Stimulated activated CD4-positive, alpha-beta T cell treated with anti-CD3 and anti-CD28 coated beads, TNF-alpha, amount 100 ng/mL, for 1 hour (primary cell): ENCODE measurements at regions not wholly inside any gene's neighbourhood (a gene's known extent, or its start where the extent isn't known, plus 50 kb on each side); places are given as distances from the start of the nearest gene placed in this dataset.
"Not testable (repeated sequence)": the region's sequence is repeated elsewhere in the genome, so short reads cannot be mapped to it uniquely, and the experiment has no call there.

Source experiments
- DNase-seq, 3 donors: peaks; one replicate each; pipeline ENCODE4 v3.0.0-alpha.2; 2020; ENCODE audit warnings: low read depth in 3 of 3, low spot score in 1 of 3

- no peak for DNase-seq
Measured at GRCh38 chr5:18765304-18765703, 1131.0 kb downstream of the TAF11L14 start.

GRCh38 chr5:18771097-18771610 lies 1136.9 kb downstream of the TAF11L14 start:
- DNase-seq = no peak

- no peak for DNase-seq
Measured at GRCh38 chr5:18772475-18772874, 1138.2 kb downstream of the TAF11L14 start.

- no peak for DNase-seq
Measured at GRCh38 chr5:18778225-18778624, 1144.0 kb downstream of the TAF11L14 start.

GRCh38 chr5:18789218-18789998 lies 1155.1 kb downstream of the TAF11L14 start:
- DNase-seq = no peak

GRCh38 chr5:18792145-18792544 lies 1157.9 kb downstream of the TAF11L14 start:
- no peak for DNase-seq

GRCh38 chr5:18797222-18797621 lies 1163.0 kb downstream of the TAF11L14 start:
- no peak for DNase-seq

- DNase-seq = no peak
Measured at GRCh38 chr5:18798058-18798457, 1163.8 kb downstream of the TAF11L14 start.

- DNase-seq = no peak
Measured at GRCh38 chr5:18799482-18800128, 1165.3 kb downstream of the TAF11L14 start.

- DNase-seq = no peak
Measured at GRCh38 chr5:18800293-18801025, 1166.2 kb downstream of the TAF11L14 start.

GRCh38 chr5:18801413-18801812 lies 1167.2 kb downstream of the TAF11L14 start:
- DNase-seq = not testable (repeated sequence)

GRCh38 chr5:18802336-18802735 lies 1168.1 kb downstream of the TAF11L14 start:
- no peak for DNase-seq

GRCh38 chr5:18805376-18805775 lies 1171.1 kb downstream of the TAF11L14 start:
- DNase-seq = no peak

GRCh38 chr5:18807256-18808149 lies 1173.2 kb downstream of the TAF11L14 start:
- no peak for DNase-seq

- no peak for DNase-seq
Measured at GRCh38 chr5:18811661-18812060, 1176.3 kb downstream of the CDH18 start.

- DNase-seq = no peak
Measured at GRCh38 chr5:18828351-18828750, 1159.6 kb downstream of the CDH18 start.

- DNase-seq = no peak
Measured at GRCh38 chr5:18829539-18829938, 1158.5 kb downstream of the CDH18 start.

- DNase-seq = no peak
Measured at GRCh38 chr5:18850216-18850615, 1137.8 kb downstream of the CDH18 start.

GRCh38 chr5:18872978-18873377 lies 1115.0 kb downstream of the CDH18 start:
- DNase-seq = no peak

- no peak for DNase-seq
Measured at GRCh38 chr5:18876565-18876964, 1111.4 kb downstream of the CDH18 start.

- DNase-seq = no peak
Measured at GRCh38 chr5:18881615-18882014, 1106.4 kb downstream of the CDH18 start.
